ENCODE measurements at regions not wholly inside any gene's neighbourhood (a gene's known extent, or its start where the extent isn't known, plus 50 kb on each side); places are given as distances from the start of the nearest gene placed in this dataset.

DNA sequence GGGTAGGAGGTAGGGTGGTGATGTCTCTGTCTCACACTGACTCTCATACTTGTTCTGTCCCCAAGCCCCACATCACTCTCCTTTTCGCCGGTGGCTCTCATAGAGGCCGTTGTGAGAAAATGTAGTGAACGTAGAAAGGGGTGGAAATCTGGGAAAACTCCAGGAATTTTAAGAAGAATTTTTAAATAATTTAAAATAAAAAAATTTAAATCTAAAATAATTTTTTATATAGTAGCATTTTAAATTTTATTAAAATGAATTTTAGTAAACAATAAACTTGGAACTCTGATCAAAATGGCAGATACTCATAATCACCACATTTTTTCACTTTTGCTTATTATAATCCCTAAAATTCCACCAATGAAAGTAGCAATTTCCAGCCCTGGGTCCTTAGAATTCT, 473.6 kb upstream of the ZFHX3 start:
- H3K4me3 Mint-ChIP-seq: no peak overlapping the region
- H3K36me3 Mint-ChIP-seq (ENCODE audit: low read depth): no peaks in the 10 kb centered on the region
- no peaks in the 10 kb centered on the region for H3K27me3 Mint-ChIP-seq (ENCODE audit: low read depth)
- no peak overlapping the region for H3K27ac Mint-ChIP-seq
- no peaks in the 10 kb centered on the region for H3K4me1 Mint-ChIP-seq (ENCODE audit: low read depth)
- peaks cover 3% of the 10 kb centered on the region for H3K9me3 Mint-ChIP-seq
- no peak for DNase-seq (ENCODE audit: low spot score)

DNA sequence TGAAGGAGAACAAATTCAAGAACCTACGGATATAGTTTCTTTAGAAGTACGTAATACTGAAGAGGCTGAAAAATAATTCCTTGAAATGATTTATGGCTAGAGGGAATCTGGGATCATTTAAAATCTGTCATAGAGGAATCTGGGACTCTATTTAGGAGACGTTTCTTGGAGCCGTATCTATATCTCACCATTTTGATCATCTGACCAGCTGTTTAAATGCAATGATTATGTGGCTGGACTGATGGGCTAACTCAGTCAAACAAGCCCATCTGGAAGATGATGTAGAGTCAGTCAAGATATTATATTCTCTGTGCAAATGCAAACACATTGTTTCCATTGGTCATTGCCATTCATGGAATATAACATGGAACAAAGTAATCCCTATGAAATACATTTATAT, 467.7 kb upstream of the ZFHX3 start:
- Mint-ChIP-seq H3K4me3 (no peak overlapping the region), H3K9me3 (peaks cover 4% of the 10 kb centered on the region)

DNA sequence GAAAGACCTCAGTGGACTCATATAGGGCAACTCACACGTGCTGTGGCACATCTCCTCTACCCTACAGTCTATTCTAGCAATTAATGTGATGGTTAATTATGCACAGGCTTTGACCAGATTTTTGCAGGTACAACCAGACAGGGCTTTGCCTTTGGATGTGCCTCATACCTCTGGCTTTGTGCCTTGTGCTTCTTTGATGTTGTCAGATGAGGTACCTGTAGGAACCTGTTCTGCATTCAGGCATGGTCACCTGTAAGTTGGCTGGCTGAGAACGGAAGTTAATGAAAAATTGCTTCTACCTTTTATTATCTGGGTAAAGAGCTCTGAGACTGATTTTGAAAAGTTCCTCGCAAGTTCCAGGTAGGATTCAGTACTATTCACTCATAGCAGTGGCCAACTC, 462.9 kb upstream of the ZFHX3 start:
- Mint-ChIP-seq H3K36me3 (ENCODE audit: low read depth) (no peaks in the 10 kb centered on the region), H3K27ac (no peak overlapping the region), H3K9me3 (peaks cover 8% of the 10 kb centered on the region), H3K27me3 (ENCODE audit: low read depth) (no peaks in the 10 kb centered on the region), H3K4me1 (ENCODE audit: low read depth) (no peaks in the 10 kb centered on the region), H3K4me3 (no peak overlapping the region)
- no peak for DNase-seq (ENCODE audit: low spot score)

More for the DNA sequence above, 467.7 kb upstream of the ZFHX3 start:
- Mint-ChIP-seq H3K27me3 (ENCODE audit: low read depth) (no peaks in the 10 kb centered on the region), H3K27ac (no peak overlapping the region), H3K4me1 (ENCODE audit: low read depth) (no peaks in the 10 kb centered on the region), H3K36me3 (ENCODE audit: low read depth) (no peaks in the 10 kb centered on the region)
- DNase-seq (ENCODE audit: low spot score): no peak

DNA sequence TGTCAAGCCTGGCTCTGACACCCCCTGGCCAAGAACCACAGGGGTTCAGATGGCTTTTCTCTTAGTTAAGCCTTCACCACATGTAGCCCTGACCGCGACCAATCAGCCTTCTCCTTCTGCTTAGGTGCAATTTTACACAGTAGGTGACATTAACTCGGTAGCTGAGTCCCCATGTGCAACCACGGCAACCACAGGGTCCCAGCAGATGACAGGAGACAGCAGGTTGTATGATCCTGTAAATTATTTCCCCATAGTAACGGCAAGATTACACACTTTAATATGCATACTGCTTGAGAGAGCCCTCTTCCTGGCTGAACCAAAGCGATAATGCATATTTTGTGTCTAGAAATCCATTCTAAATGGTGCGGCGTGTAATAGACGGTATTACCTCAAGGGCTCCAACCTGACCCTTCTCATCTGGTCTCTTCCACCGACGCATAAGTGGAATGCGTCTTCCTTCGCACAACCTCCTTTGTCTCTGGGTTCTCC, 458.7 kb upstream of the ZFHX3 start:
- Mint-ChIP-seq H3K36me3 (ENCODE audit: low read depth) (no peaks in the 10 kb centered on the region), H3K4me3 (no peak overlapping the region), H3K27ac (no peak overlapping the region), H3K9me3 (peaks cover 4% of the 10 kb centered on the region), H3K4me1 (ENCODE audit: low read depth) (no peaks in the 10 kb centered on the region), H3K27me3 (ENCODE audit: low read depth) (no peaks in the 10 kb centered on the region)
- no peak for DNase-seq (ENCODE audit: low spot score)

DNA sequence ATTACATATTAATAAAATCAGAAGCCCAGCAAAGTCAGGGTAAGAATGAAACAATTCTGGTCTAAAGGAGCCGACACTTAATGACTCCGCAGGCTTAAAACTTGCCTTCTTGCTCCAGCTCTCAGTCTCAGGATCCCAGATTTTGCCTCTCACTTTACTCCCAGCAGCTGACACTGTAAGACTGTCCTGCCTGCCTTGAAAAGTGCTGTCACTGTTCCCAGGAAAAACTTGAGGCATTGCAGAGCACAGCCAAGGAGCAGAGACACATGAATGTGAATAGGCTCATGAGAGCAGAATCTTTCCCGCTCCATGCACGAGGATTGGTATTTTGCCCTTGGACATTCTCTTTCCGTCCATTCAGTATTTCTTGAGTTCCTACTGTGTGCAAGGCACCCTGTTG, 457.6 kb upstream of the ZFHX3 start:
- Mint-ChIP-seq H3K27ac (no peak overlapping the region), H3K4me1 (ENCODE audit: low read depth) (no peaks in the 10 kb centered on the region), H3K27me3 (ENCODE audit: low read depth) (no peaks in the 10 kb centered on the region), H3K4me3 (no peak overlapping the region), H3K9me3 (peaks cover 9% of the 10 kb centered on the region), H3K36me3 (ENCODE audit: low read depth) (no peaks in the 10 kb centered on the region)
- DNase-seq (ENCODE audit: low spot score): no peak

DNA sequence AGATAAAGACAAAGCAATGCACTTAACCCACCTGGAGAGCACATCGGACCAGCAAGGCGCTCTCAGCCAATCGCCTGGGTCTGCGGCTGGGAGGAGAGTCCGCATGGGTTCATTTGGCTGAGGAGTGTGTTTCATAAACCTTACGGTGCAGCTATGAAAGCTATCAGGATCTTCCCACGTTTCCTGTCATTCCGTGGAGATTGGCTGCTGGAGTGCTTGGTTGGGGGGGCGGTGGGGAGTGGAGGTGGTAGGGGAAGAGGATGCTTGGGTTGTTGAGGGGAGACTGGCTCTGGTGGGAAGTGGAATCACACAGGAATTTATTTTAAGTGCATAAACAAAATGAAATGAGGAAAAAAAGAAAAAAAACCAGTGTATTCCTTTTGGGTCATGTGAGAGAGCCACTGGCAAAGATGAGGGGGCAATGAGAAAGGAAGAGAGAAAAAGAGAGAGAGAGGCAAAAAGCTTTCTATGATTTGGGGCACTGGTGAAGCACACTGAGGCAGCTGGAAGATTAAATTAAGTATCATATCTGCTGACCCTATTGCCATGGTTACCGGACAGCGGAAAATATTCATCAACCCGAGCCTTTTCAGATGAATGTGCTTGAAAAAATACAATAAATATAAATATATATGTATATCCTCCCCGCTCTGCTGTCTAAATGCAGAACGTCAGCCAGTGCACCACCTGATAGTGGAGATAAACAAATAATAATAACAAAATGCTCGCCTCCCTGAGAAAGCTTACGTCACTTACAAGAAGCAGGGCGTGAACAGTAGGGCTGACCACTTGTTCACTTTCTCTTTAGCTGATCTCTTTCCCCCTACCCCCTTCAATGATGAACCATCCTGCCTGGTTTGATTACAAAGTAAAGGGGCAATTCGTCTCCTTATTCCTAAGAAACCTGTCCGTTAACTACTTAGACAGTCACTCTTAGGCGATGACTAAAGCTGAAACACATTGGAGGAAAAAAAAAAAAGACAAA, 457.0 kb upstream of the ZFHX3 start:
- no peak overlapping the region for H3K4me3 Mint-ChIP-seq
- H3K27me3 Mint-ChIP-seq (ENCODE audit: low read depth): no peaks in the 10 kb centered on the region
- H3K36me3 Mint-ChIP-seq (ENCODE audit: low read depth): no peaks in the 10 kb centered on the region
- DNase-seq (ENCODE audit: low spot score): no peak
- no peaks in the 10 kb centered on the region for H3K4me1 Mint-ChIP-seq (ENCODE audit: low read depth)
- H3K9me3 Mint-ChIP-seq: peaks cover 5% of the 10 kb centered on the region
- H3K27ac Mint-ChIP-seq: no peak overlapping the region

DNA sequence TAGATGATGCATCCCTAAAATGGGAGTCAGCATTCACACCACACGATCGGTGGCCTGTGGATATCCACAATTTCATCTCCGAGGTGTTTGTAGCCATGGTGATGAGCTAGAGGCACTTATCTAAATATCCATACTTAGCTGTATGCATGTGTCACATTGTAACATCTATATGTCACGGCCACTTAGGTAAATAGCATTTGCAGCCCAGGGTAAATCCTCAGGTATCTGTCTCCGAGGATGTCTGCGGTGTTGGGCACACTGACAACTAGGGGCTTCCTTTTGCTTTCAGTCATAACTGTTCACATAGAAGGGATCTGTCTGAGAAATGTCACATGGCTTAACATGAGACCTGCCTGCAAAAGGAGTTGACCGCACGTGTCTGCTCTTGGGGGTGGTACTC, 455.2 kb upstream of the ZFHX3 start:
- peaks cover 10% of the 10 kb centered on the region for H3K9me3 Mint-ChIP-seq

DNA sequence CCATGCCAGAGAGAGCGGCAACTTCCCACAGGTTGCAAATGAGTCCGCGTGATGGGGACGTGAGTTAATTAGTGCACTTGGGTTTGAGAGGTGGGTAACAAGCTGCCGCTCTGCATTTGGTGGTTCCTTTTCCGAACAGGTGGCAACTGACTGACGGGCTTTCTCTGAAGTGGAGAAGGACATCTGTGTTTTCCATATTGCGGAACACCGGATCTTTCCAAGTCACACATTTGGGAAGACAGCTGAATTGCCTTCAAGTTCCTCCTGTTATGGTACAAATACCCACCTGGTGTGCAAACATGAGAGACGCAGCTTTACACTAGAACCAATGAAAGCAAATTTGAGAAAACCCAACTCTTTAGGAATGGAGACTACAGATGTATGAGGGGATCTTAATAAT, 451.3 kb upstream of the ZFHX3 start:
- no peak overlapping the region for H3K4me3 Mint-ChIP-seq
- H3K4me1 Mint-ChIP-seq (ENCODE audit: low read depth): no peaks in the 10 kb centered on the region
- no peak overlapping the region for H3K27ac Mint-ChIP-seq
- DNase-seq (ENCODE audit: low spot score): no peak
- H3K9me3 Mint-ChIP-seq: peaks cover 20% of the 10 kb centered on the region
- H3K36me3 Mint-ChIP-seq (ENCODE audit: low read depth): no peaks in the 10 kb centered on the region
- H3K27me3 Mint-ChIP-seq (ENCODE audit: low read depth): no peaks in the 10 kb centered on the region

More for the DNA sequence above, 455.2 kb upstream of the ZFHX3 start:
- Mint-ChIP-seq H3K4me3 (no peak overlapping the region), H3K27me3 (ENCODE audit: low read depth) (no peaks in the 10 kb centered on the region), H3K36me3 (ENCODE audit: low read depth) (no peaks in the 10 kb centered on the region), H3K4me1 (ENCODE audit: low read depth) (no peaks in the 10 kb centered on the region), H3K27ac (no peak overlapping the region)
- no peak for DNase-seq (ENCODE audit: low spot score)

DNA sequence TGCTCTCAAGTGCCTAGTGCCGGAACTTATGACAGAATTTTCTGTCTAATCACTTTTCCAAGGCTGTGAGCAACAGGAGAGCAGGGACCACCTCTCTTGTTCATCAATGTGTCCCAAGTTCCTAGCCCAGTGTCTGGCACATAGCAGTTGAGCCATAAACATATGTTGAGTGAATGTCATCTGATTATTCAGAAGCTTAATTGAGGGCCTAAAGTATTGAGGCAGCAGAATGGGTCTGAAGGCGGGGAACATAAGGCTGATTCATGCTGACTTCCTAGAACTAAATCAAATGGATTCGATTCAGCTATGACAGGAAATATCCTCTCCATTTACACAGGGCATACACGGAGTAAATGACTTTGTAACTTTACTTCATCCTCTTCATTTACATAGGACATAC, 438.0 kb upstream of the ZFHX3 start:
- Mint-ChIP-seq H3K9me3 (no peaks in the 10 kb centered on the region), H3K4me3 (no peak overlapping the region), H3K27me3 (ENCODE audit: low read depth) (peaks cover 2% of the 10 kb centered on the region), H3K36me3 (ENCODE audit: low read depth) (no peaks in the 10 kb centered on the region), H3K4me1 (ENCODE audit: low read depth) (no peaks in the 10 kb centered on the region), H3K27ac (no peak overlapping the region)
- no peak for DNase-seq (ENCODE audit: low spot score)

DNA sequence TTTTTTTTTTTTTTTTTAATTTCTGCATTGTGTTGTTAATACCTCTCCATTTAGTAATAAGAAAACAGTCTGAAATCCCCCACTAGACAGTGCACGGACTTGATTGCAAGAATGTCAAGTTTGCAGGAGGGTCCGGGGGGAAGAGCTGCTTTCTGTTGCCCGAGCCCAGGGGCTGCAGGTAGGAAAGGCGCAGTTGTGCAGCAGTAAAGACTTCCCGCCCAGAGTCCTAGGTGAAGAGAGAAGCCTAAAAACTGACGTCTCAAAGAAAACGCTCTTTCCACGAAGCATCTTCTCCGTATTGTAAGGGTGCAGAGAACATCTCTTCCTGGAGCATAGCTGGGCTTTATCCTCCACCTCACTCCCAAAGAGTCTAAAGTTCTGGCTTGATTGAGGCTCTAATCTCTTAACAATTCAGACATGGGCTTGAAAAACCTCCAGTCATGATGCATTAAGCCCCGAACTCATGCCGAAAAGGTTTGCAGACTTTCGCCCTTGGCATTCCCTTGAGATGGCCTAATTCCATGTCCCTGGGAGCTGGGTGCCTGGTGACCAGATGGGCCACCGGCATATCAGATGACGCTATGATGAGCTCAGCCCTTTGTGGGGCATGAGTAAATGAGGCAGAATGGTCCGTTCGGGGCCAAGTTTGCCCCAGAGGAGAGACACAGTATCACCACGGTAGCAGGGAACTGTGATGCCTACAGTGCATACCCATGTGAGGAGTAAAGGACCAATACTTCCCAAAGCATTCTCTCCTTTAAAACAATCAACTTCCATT, 436.2 kb upstream of the ZFHX3 start:
- peaks cover 4% of the 10 kb centered on the region for H3K9me3 Mint-ChIP-seq
- no peaks in the 10 kb centered on the region for H3K36me3 Mint-ChIP-seq (ENCODE audit: low read depth)
- H3K4me3 Mint-ChIP-seq: no peak overlapping the region
- DNase-seq (ENCODE audit: low spot score): no peak
- H3K27ac Mint-ChIP-seq: no peak overlapping the region
- peaks cover 2% of the 10 kb centered on the region for H3K27me3 Mint-ChIP-seq (ENCODE audit: low read depth)
- H3K4me1 Mint-ChIP-seq (ENCODE audit: low read depth): no peaks in the 10 kb centered on the region

DNA sequence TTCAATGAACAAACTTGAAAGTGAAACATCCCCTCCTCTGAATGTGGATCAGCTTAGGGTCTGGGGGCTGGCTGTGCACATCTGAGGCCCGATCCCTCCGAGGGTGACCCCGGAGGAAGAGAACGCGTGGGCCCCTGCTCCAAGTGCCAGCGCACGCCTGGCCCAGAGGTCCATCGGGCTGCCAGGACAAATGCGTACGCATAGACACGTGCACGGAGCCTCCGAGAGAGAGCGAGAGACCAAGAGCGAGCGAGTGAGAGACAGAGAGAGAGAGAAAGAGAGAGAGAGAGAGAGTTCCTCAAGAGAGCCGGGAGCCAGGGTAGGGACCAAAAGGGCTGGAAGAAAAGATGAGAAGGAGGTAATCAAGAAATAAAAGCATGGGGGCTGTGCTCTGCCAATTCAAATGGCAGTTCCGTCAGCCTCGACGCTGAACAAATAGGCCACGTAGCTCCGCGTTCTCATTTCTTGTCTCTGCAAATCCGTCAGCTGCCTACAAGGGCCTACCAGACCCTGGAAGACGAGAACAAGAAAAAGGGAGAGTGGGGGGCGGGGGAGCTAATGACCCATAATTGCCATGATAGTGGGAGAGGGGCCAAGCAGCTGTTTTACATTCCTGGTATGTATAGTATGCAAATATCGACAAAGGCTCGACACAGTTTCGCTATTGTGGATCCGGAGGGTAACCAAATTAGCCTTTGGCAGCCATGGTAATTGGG, 435.3 kb upstream of the ZFHX3 start:
- Mint-ChIP-seq H3K27ac (no peak overlapping the region), H3K9me3 (peaks cover 4% of the 10 kb centered on the region), H3K27me3 (ENCODE audit: low read depth) (peaks cover 2% of the 10 kb centered on the region), H3K4me1 (ENCODE audit: low read depth) (no peaks in the 10 kb centered on the region), H3K36me3 (ENCODE audit: low read depth) (no peaks in the 10 kb centered on the region), H3K4me3 (no peak overlapping the region)
- no peak for DNase-seq (ENCODE audit: low spot score)

DNA sequence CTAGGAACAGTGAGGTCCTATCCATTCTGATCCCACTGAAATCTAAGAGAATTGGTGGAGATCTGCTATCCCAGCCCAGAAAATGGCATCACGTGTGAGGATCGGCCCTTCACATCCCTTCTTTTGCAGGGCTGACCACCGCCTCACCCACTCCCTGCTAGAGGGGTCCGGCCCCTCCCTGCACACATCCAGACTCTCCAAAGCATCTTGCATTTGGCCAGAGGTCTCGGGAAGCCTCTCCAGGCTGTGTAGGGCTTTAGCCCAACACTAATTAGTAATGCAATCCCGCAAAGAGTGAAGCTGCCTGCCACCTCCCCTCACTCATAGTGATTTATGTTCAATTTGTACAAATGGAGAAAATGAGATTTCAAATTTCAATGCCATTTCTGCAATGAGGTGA, 434.4 kb upstream of the ZFHX3 start:
- H3K36me3 Mint-ChIP-seq (ENCODE audit: low read depth): no peaks in the 10 kb centered on the region

DNA sequence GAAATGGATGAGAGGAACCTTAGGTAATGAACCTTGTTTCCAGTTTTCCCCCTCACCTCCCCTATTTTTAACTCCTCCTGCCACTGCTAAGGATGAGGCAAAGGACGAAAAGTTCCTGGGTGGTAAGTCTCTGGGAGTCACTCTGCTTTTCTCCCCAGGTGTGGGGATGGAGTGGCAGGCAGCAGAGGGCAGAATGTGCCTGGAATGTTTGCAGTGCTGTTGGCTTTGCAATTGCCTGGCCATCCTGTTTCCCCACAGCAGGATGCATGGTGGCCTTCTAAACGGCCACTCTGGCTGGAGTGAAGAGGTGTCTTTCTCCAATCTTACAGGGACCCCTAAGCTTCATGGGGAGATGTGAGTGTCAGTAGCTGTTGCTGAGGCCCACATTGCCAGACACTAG, 432.5 kb upstream of the ZFHX3 start:
- H3K36me3 Mint-ChIP-seq (ENCODE audit: low read depth): no peaks in the 10 kb centered on the region
- DNase-seq (ENCODE audit: low spot score): no peak
- no peak overlapping the region for H3K27ac Mint-ChIP-seq
- H3K9me3 Mint-ChIP-seq: peaks cover 4% of the 10 kb centered on the region
- no peak overlapping the region for H3K4me3 Mint-ChIP-seq
- H3K4me1 Mint-ChIP-seq (ENCODE audit: low read depth): no peaks in the 10 kb centered on the region
- peaks cover 2% of the 10 kb centered on the region for H3K27me3 Mint-ChIP-seq (ENCODE audit: low read depth)

More for the DNA sequence above, 434.4 kb upstream of the ZFHX3 start:
- H3K27ac Mint-ChIP-seq: no peak overlapping the region
- peaks cover 4% of the 10 kb centered on the region for H3K9me3 Mint-ChIP-seq
- no peak overlapping the region for H3K4me3 Mint-ChIP-seq
- peaks cover 2% of the 10 kb centered on the region for H3K27me3 Mint-ChIP-seq (ENCODE audit: low read depth)
- no peaks in the 10 kb centered on the region for H3K4me1 Mint-ChIP-seq (ENCODE audit: low read depth)
- DNase-seq (ENCODE audit: low spot score): no peak

DNA sequence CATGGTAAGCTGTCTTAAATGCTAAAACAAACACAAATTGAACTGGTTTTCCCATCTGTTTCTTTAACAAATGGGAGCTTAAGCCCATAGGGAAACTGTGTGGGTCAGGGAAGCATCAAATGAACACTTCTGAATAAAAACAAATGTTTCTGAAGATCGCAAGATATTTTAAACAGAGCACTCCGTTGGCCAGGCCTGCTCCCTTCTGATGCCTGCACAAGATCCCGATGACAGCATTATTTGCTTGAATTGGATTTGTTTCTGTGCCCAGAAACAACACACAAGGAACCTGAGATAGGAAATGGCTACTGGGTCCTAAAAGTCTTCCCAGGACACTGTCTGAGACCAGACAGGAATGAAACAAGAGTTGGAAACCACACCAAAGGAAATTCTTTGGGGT, 425.8 kb upstream of the ZFHX3 start:
- no peak overlapping the region for H3K4me3 Mint-ChIP-seq
- no peaks in the 10 kb centered on the region for H3K36me3 Mint-ChIP-seq (ENCODE audit: low read depth)
- H3K4me1 Mint-ChIP-seq (ENCODE audit: low read depth): no peaks in the 10 kb centered on the region
- no peak overlapping the region for H3K27ac Mint-ChIP-seq
- H3K9me3 Mint-ChIP-seq: no peaks in the 10 kb centered on the region
- H3K27me3 Mint-ChIP-seq (ENCODE audit: low read depth): no peaks in the 10 kb centered on the region
- no peak for DNase-seq (ENCODE audit: low spot score)
